ENCODE measurements at regions not wholly inside any gene's neighbourhood (a gene's known extent, or its start where the extent isn't known, plus 50 kb on each side); places are given as distances from the start of the nearest gene placed in this dataset.

- no peak for ATAC-seq (replicated peaks in 1 of 4)
- Histone ChIP-seq H3K36me3 (ENCODE audit: control insufficient read depth in 2 of 2, extremely low read depth in 1 of 2, insufficient read depth in 1 of 2, low read length in 1 of 2) (no peaks in the 10 kb centered on the region), H3K4me1 (ENCODE audit: control insufficient read depth in 1 of 2, extremely low read depth in 1 of 2, insufficient read depth in 2 of 2, low read length in 2 of 2) (no peaks in the 10 kb centered on the region), H3K27me3 (replicated peaks in 1 of 2; ENCODE audit: control insufficient read depth in 2 of 2, extremely low read depth in 1 of 2, insufficient read depth in 2 of 2, low read length in 1 of 2) (peaks cover 0 to 19% of the 10 kb centered on the region in 2 experiments), H3K4me3 (ENCODE audit: control insufficient read depth in 1 of 2, extremely low read depth in 1 of 2, low read length in 1 of 2) (no peak overlapping the region), H3K9me3 (no peaks in the 10 kb centered on the region), H3K27ac (ENCODE audit: low read length) (no peak overlapping the region)
- no peak overlapping the region for H3K27ac Mint-ChIP-seq
- no peak for DNase-seq
- peaks cover 0 to 5% (median 0%) of the 10 kb centered on the region in 3 donors for H3K9me3 Mint-ChIP-seq
- peaks cover 9 to 11% of the 10 kb centered on the region in 2 donors for H3K27me3 Mint-ChIP-seq
- CTCF ChIA-PET, result no interaction called here
- no peaks in the 10 kb centered on the region for H3K36me3 Mint-ChIP-seq
- no peak overlapping the region for H3K4me3 Mint-ChIP-seq
- WGBS (ENCODE audit: insufficient coverage), result 51% methylated on average over 3 of the region's 4 CpGs
- POLR2A ChIA-PET, result no interaction called here
- peaks cover 0 to 5% (median 2%) of the 10 kb centered on the region in 3 donors for H3K4me1 Mint-ChIP-seq
These were observed 568.2 kb downstream of the AJAP1 start for GRCh38 chr1:5222626-5223025.

GRCh38 chr1:5221451-5221850, 567.0 kb downstream of the AJAP1 start:
- Mint-ChIP-seq H3K4me1 (peaks cover 0 to 5% (median 2%) of the 10 kb centered on the region in 3 donors), H3K4me3 (no peak overlapping the region), H3K27me3 (peaks cover 9 to 14% of the 10 kb centered on the region in 2 donors), H3K36me3 (no peaks in the 10 kb centered on the region), H3K27ac (no peak overlapping the region), H3K9me3 (peaks cover 0 to 5% (median 0%) of the 10 kb centered on the region in 3 donors)
- DNase-seq (no peak), ATAC-seq (replicated peaks in 1 of 4) (no peak)
- ChIA-PET CTCF (no interaction called here), POLR2A (no interaction called here)
- H3K27ac ChIP-seq (ENCODE audit: low read length), result no peak overlapping the region
- H3K36me3 ChIP-seq (ENCODE audit: control insufficient read depth in 2 of 2, extremely low read depth in 1 of 2, insufficient read depth in 1 of 2, low read length in 1 of 2), result no peaks in the 10 kb centered on the region
- 85% methylated on average over 3 of the region's 6 CpGs for WGBS (ENCODE audit: insufficient coverage)
- no peak overlapping the region for H3K4me3 ChIP-seq (ENCODE audit: control insufficient read depth in 1 of 2, extremely low read depth in 1 of 2, low read length in 1 of 2)
- no peaks in the 10 kb centered on the region for H3K4me1 ChIP-seq (ENCODE audit: control insufficient read depth in 1 of 2, extremely low read depth in 1 of 2, insufficient read depth in 2 of 2, low read length in 2 of 2)
- H3K9me3 ChIP-seq, result no peaks in the 10 kb centered on the region
- H3K27me3 ChIP-seq (replicated peaks in 1 of 2; ENCODE audit: control insufficient read depth in 2 of 2, extremely low read depth in 1 of 2, insufficient read depth in 2 of 2, low read length in 1 of 2), result peaks cover 0 to 14% of the 10 kb centered on the region in 2 experiments

- Mint-ChIP-seq H3K27ac (no peak overlapping the region), H3K36me3 (no peaks in the 10 kb centered on the region), H3K9me3 (peaks cover 0 to 5% (median 0%) of the 10 kb centered on the region in 3 donors), H3K4me3 (no peak overlapping the region), H3K4me1 (peaks cover 0 to 2% (median under 1%) of the 10 kb centered on the region in 3 donors), H3K27me3 (peaks cover 7 to 11% of the 10 kb centered on the region in 2 donors)
- no peaks in the 10 kb centered on the region for H3K9me3 ChIP-seq
- ChIA-PET POLR2A (no interaction called here), CTCF (no interaction called here)
- ATAC-seq (replicated peaks in 1 of 4) (no peak), DNase-seq (no peak)
- H3K27me3 ChIP-seq (replicated peaks in 1 of 2; ENCODE audit: control insufficient read depth in 2 of 2, extremely low read depth in 1 of 2, insufficient read depth in 2 of 2, low read length in 1 of 2), result peaks cover 0 to 9% of the 10 kb centered on the region in 2 experiments
- no peak overlapping the region for H3K4me3 ChIP-seq (ENCODE audit: control insufficient read depth in 1 of 2, extremely low read depth in 1 of 2, low read length in 1 of 2)
- H3K4me1 ChIP-seq (ENCODE audit: control insufficient read depth in 1 of 2, extremely low read depth in 1 of 2, insufficient read depth in 2 of 2, low read length in 2 of 2), result no peaks in the 10 kb centered on the region
- no peak overlapping the region for H3K27ac ChIP-seq (ENCODE audit: low read length)
- WGBS (ENCODE audit: insufficient coverage), result 85% methylated on average over 5 of the region's 7 CpGs
- H3K36me3 ChIP-seq (ENCODE audit: control insufficient read depth in 2 of 2, extremely low read depth in 1 of 2, insufficient read depth in 1 of 2, low read length in 1 of 2), result no peaks in the 10 kb centered on the region
These were observed 566.4 kb downstream of the AJAP1 start for GRCh38 chr1:5220821-5221220.

DNA sequence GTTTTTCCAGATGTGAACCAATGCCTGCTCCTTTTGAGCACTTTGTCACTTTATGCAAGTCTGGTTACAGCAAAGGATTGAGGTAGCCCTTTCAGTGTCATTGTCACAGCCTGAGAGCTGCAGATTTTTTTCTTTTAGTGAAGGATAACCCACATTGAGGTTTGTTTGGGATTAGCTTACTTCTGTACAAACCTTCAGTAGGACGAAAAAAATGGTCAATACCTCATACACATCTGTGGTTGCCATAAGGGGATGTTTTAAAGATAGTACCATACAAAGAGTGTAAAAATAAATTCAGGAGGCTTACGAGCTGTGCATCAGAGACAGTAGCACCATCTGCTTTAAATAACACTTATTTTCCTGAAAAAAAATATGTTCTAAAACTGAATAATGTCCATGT, 566.0 kb downstream of the AJAP1 start:
- Mint-ChIP-seq H3K36me3 (no peaks in the 10 kb centered on the region), H3K4me3 (no peak overlapping the region), H3K27me3 (peaks cover 3 to 8% of the 10 kb centered on the region in 2 donors), H3K4me1 (no peaks in the 10 kb centered on the region), H3K9me3 (peaks cover 0 to 5% (median 0%) of the 10 kb centered on the region in 3 donors), H3K27ac (no peak overlapping the region)
- ATAC-seq (replicated peaks in 1 of 4) (no peak), DNase-seq (no peak)
- ChIA-PET POLR2A (no interaction called here), CTCF (no interaction called here)
- WGBS (ENCODE audit: insufficient coverage), result no CpG with 5 or more reads among the region's 2 CpGs
- Histone ChIP-seq H3K27me3 (replicated peaks in 1 of 2; ENCODE audit: control insufficient read depth in 2 of 2, extremely low read depth in 1 of 2, insufficient read depth in 2 of 2, low read length in 1 of 2) (peaks cover 0 to 9% of the 10 kb centered on the region in 2 experiments), H3K27ac (ENCODE audit: low read length) (no peak overlapping the region), H3K4me3 (ENCODE audit: control insufficient read depth in 1 of 2, extremely low read depth in 1 of 2, low read length in 1 of 2) (no peak overlapping the region), H3K9me3 (no peaks in the 10 kb centered on the region), H3K36me3 (ENCODE audit: control insufficient read depth in 2 of 2, extremely low read depth in 1 of 2, insufficient read depth in 1 of 2, low read length in 1 of 2) (no peaks in the 10 kb centered on the region), H3K4me1 (ENCODE audit: control insufficient read depth in 1 of 2, extremely low read depth in 1 of 2, insufficient read depth in 2 of 2, low read length in 2 of 2) (no peaks in the 10 kb centered on the region)

- Mint-ChIP-seq H3K27me3 (peaks cover 15 to 16% of the 10 kb centered on the region in 2 donors), H3K27ac (no peak overlapping the region), H3K4me3 (no peak overlapping the region), H3K9me3 (peaks cover 0 to 7% (median 0%) of the 10 kb centered on the region in 3 donors), H3K36me3 (no peaks in the 10 kb centered on the region), H3K4me1 (no peaks in the 10 kb centered on the region)
- ChIA-PET POLR2A (no interaction called here), CTCF (no interaction called here)
- no peaks in the 10 kb centered on the region for H3K36me3 ChIP-seq (ENCODE audit: control insufficient read depth in 2 of 2, extremely low read depth in 1 of 2, insufficient read depth in 1 of 2, low read length in 1 of 2)
- no peaks in the 10 kb centered on the region for H3K4me1 ChIP-seq (ENCODE audit: control insufficient read depth in 1 of 2, extremely low read depth in 1 of 2, insufficient read depth in 2 of 2, low read length in 2 of 2)
- no peak overlapping the region for H3K4me3 ChIP-seq (ENCODE audit: control insufficient read depth in 1 of 2, extremely low read depth in 1 of 2, low read length in 1 of 2)
- no peak for ATAC-seq (replicated peaks in 1 of 4)
- no peaks in the 10 kb centered on the region for H3K9me3 ChIP-seq
- no peak for DNase-seq
- peaks cover 0 to 2% of the 10 kb centered on the region in 2 experiments for H3K27me3 ChIP-seq (replicated peaks in 1 of 2; ENCODE audit: control insufficient read depth in 2 of 2, extremely low read depth in 1 of 2, insufficient read depth in 2 of 2, low read length in 1 of 2)
- no peak overlapping the region for H3K27ac ChIP-seq (ENCODE audit: low read length)
- WGBS (ENCODE audit: insufficient coverage), result 76% methylated on average over 2 of the region's 3 CpGs
These were observed 545.6 kb downstream of the AJAP1 start for GRCh38 chr1:5200006-5200405.

DNA sequence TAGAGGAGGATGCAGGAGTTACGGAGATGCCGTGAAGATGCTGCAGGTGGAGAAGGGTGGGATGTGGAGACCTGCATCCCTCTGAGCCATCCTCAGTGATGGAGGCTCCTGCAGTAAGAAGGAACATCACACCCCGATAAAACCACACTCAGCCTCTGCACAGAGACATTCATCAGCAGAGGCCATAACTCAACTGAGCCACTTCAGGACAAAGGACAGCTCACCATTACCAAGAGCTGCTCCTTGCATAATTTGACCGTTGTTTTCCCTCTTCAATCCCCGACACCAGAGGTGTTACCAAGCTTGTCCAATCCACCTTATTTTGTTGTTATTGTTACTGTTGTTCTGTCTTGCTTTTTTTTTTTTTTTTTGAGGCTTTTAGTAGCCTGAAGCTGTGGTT, 543.9 kb downstream of the AJAP1 start:
- POLR2A ChIA-PET, result no interaction called here
- Histone ChIP-seq H3K9me3 (no peaks in the 10 kb centered on the region), H3K4me3 (ENCODE audit: control insufficient read depth in 1 of 2, extremely low read depth in 1 of 2, low read length in 1 of 2) (no peak overlapping the region), H3K27ac (ENCODE audit: low read length) (no peak overlapping the region), H3K36me3 (ENCODE audit: control insufficient read depth in 2 of 2, extremely low read depth in 1 of 2, insufficient read depth in 1 of 2, low read length in 1 of 2) (no peaks in the 10 kb centered on the region), H3K27me3 (replicated peaks in 1 of 2; ENCODE audit: control insufficient read depth in 2 of 2, extremely low read depth in 1 of 2, insufficient read depth in 2 of 2, low read length in 1 of 2) (peaks cover 0 to 2% of the 10 kb centered on the region in 2 experiments), H3K4me1 (ENCODE audit: control insufficient read depth in 1 of 2, extremely low read depth in 1 of 2, insufficient read depth in 2 of 2, low read length in 2 of 2) (no peaks in the 10 kb centered on the region)
- peaks cover 0 to 5% (median 0%) of the 10 kb centered on the region in 3 donors for H3K4me1 Mint-ChIP-seq
- H3K36me3 Mint-ChIP-seq, result no peaks in the 10 kb centered on the region
- H3K4me3 Mint-ChIP-seq, result no peak overlapping the region
- H3K27me3 Mint-ChIP-seq, result peaks cover 12 to 13% of the 10 kb centered on the region in 2 donors
- no peak overlapping the region for H3K27ac Mint-ChIP-seq
- CTCF ChIA-PET, result no interaction called here
- no peak for DNase-seq
- ATAC-seq (replicated peaks in 1 of 4), result no peak
- WGBS (ENCODE audit: insufficient coverage), result no CpG with 5 or more reads among the region's 5 CpGs
- no peaks in the 10 kb centered on the region for H3K9me3 Mint-ChIP-seq

- 81% methylated on average over 5 of the region's 6 CpGs for WGBS (ENCODE audit: insufficient coverage)
- Mint-ChIP-seq H3K4me3 (no peak overlapping the region), H3K36me3 (no peaks in the 10 kb centered on the region), H3K27ac (no peak overlapping the region), H3K27me3 (peaks cover 4 to 8% of the 10 kb centered on the region in 2 donors), H3K9me3 (no peaks in the 10 kb centered on the region), H3K4me1 (peaks cover 0 to 5% (median 0%) of the 10 kb centered on the region in 3 donors)
- no peak for DNase-seq
- CTCF ChIA-PET, result no interaction called here
- Histone ChIP-seq H3K4me1 (ENCODE audit: control insufficient read depth in 1 of 2, extremely low read depth in 1 of 2, insufficient read depth in 2 of 2, low read length in 2 of 2) (no peaks in the 10 kb centered on the region), H3K27ac (ENCODE audit: low read length) (no peak overlapping the region), H3K27me3 (replicated peaks in 1 of 2; ENCODE audit: control insufficient read depth in 2 of 2, extremely low read depth in 1 of 2, insufficient read depth in 2 of 2, low read length in 1 of 2) (no peaks in the 10 kb centered on the region), H3K36me3 (ENCODE audit: control insufficient read depth in 2 of 2, extremely low read depth in 1 of 2, insufficient read depth in 1 of 2, low read length in 1 of 2) (no peaks in the 10 kb centered on the region), H3K9me3 (no peaks in the 10 kb centered on the region), H3K4me3 (ENCODE audit: control insufficient read depth in 1 of 2, extremely low read depth in 1 of 2, low read length in 1 of 2) (no peak overlapping the region)
- ATAC-seq (replicated peaks in 1 of 4), result no peak
- POLR2A ChIA-PET, result no interaction called here
These were observed 537.1 kb downstream of the AJAP1 start for GRCh38 chr1:5191470-5191869.
